SU-DHL-6 (cell line): ENCODE measurements at regions not wholly inside any gene's neighbourhood (a gene's known extent, or its start where the extent isn't known, plus 50 kb on each side); places are given as distances from the start of the nearest gene placed in this dataset.

Experiments used
- EZH2phosphoT487 ChIP-seq: fragments of 200-600 bp; sonication (generic), shearing (Covaris generic); conservative IDR thresholded peaks from 2 replicates; pipeline ENCODE4 v1.6.1; 2018; ENCODE audit warnings: mild to moderate bottlenecking, antibody characterized with exemption, low read length, moderate library complexity, mixed read lengths
- TF ChIP-seq, protein P1 (sequence below): fragments of 200-600 bp; sonication (generic); IDR thresholded peaks from one replicate; pipeline ENCODE4 v1.5.1; 2017; ENCODE audit warnings: antibody characterized with exemption, mild to moderate bottlenecking, low read length, moderate library complexity; ENCODE audit not compliant: insufficient read depth, poor library complexity, severe bottlenecking

DNA sequence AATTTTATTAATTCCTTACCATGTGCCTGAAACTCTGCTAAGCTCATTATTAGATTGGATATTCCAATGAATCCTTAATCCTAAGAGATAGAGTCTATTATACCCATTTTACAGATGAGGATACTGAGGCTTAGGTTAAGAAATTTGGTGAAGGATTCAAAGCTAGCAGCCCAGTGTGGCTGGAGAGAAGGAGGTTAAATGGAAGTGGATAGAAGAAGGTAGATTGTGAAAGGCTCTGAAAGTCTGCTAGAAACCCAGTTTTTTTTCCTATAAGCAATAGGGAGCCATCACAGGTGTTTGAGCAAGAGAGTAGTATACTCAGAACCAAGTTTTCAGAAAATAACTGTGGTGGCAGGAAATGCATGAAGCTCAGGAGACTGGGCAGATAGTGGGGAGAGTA, 265.8 kb upstream of the NEBL start:
- TF ChIP-seq, protein P1, sequence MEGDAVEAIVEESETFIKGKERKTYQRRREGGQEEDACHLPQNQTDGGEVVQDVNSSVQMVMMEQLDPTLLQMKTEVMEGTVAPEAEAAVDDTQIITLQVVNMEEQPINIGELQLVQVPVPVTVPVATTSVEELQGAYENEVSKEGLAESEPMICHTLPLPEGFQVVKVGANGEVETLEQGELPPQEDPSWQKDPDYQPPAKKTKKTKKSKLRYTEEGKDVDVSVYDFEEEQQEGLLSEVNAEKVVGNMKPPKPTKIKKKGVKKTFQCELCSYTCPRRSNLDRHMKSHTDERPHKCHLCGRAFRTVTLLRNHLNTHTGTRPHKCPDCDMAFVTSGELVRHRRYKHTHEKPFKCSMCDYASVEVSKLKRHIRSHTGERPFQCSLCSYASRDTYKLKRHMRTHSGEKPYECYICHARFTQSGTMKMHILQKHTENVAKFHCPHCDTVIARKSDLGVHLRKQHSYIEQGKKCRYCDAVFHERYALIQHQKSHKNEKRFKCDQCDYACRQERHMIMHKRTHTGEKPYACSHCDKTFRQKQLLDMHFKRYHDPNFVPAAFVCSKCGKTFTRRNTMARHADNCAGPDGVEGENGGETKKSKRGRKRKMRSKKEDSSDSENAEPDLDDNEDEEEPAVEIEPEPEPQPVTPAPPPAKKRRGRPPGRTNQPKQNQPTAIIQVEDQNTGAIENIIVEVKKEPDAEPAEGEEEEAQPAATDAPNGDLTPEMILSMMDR = no peak
- TF ChIP-seq EZH2phosphoT487 = no peak
